ENCODE measurements at regions not wholly inside any gene's neighbourhood (a gene's known extent, or its start where the extent isn't known, plus 50 kb on each side); places are given as distances from the start of the nearest gene placed in this dataset.

DNA sequence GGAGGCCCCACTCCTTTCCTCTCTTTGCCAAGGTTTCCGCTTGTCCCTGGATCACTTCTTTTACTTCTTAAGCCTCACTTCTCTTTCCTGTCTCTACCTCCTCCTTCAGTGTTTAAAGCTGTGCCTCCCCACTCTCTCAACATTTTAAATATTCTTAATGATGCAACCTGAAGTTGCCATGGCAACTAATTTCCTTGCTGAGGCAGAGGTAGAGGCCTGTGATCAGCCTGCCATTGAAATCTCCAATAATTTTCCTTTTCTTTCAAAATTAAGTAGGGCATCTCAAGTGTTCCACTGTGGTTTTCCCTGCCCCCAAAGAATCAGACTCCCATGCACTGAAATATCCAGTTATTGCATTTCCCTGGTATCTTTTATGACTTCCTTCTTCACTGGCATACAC, 108.6 kb upstream of the VRK1 start:
- TF ChIP-seq, protein P1, sequence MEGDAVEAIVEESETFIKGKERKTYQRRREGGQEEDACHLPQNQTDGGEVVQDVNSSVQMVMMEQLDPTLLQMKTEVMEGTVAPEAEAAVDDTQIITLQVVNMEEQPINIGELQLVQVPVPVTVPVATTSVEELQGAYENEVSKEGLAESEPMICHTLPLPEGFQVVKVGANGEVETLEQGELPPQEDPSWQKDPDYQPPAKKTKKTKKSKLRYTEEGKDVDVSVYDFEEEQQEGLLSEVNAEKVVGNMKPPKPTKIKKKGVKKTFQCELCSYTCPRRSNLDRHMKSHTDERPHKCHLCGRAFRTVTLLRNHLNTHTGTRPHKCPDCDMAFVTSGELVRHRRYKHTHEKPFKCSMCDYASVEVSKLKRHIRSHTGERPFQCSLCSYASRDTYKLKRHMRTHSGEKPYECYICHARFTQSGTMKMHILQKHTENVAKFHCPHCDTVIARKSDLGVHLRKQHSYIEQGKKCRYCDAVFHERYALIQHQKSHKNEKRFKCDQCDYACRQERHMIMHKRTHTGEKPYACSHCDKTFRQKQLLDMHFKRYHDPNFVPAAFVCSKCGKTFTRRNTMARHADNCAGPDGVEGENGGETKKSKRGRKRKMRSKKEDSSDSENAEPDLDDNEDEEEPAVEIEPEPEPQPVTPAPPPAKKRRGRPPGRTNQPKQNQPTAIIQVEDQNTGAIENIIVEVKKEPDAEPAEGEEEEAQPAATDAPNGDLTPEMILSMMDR (tag by site-specific recombination; IDR thresholded peaks at IDR 0.05), result no peak
- TF ChIP-seq FEZF1 (tag by site-specific recombination; IDR thresholded peaks at IDR 0.05), result no peak
- TF ChIP-seq, protein P2, sequence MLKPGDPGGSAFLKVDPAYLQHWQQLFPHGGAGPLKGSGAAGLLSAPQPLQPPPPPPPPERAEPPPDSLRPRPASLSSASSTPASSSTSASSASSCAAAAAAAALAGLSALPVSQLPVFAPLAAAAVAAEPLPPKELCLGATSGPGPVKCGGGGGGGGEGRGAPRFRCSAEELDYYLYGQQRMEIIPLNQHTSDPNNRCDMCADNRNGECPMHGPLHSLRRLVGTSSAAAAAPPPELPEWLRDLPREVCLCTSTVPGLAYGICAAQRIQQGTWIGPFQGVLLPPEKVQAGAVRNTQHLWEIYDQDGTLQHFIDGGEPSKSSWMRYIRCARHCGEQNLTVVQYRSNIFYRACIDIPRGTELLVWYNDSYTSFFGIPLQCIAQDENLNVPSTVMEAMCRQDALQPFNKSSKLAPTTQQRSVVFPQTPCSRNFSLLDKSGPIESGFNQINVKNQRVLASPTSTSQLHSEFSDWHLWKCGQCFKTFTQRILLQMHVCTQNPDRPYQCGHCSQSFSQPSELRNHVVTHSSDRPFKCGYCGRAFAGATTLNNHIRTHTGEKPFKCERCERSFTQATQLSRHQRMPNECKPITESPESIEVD (tag by site-specific recombination; IDR thresholded peaks at IDR 0.05), result no peak
- no peak for TF ChIP-seq ZNF530 (tag by site-specific recombination; IDR thresholded peaks at IDR 0.05; ENCODE audit: low read depth)
